HG02623 (cell line): ENCODE measurements at regions not wholly inside any gene's neighbourhood (a gene's known extent, or its start where the extent isn't known, plus 50 kb on each side); places are given as distances from the start of the nearest gene placed in this dataset.
"Not testable (repeated sequence)": the region's sequence is repeated elsewhere in the genome, so short reads cannot be mapped to it uniquely, and the experiment has no call there.

Experiments used
- ATAC-seq: cut with Tn5 transposase; IDR thresholded peaks from one replicate; pipeline ENCODE4 v1.9.1; 2021; ENCODE audit warnings: moderate library complexity; ENCODE audit not compliant: unreplicated experiment

- ATAC-seq, result no peak
Observed at GRCh38 chr5:26553079-26553478, 485.3 kb downstream of the CDH9 start.

GRCh38 chr5:26543987-26544386 lies 494.4 kb downstream of the CDH9 start:
- no peak for ATAC-seq

DNA sequence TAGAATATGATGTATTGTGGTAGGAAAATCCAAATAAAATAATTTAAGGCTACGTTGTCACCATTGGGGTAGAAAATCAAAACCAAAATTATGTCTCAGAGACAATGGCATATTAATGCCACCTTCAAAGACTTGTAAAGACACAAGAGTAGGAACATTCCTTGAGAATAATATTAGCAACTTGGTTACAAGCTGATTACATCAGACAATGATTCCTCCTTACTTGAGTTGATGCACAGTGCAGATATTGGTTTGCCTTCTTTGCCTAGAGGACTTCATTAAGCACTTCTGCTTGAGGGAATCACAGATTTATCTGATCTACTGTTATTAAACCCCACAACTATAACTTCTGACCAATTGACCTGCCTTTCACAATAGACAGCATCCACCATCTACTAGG lies 500.2 kb downstream of the CDH9 start:
- ATAC-seq, result no peak

DNA sequence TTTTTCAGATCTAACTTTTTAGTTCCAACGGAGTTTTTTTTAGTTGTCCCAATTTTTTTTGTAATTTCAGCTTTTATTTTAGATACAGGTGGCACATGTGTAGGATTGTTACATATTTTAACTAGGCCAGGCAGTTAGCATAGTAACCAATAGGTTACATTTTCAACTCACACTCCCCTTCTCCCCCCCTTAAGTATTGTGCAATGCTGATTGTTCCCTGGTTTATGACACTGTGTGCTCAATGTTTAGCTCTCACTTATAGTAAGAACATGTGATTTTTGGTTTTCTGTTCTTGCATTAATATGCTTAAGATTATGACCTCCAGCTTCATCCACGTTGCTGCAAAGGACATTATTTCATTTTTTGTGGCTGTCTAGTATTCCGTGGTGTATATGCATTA lies 503.2 kb downstream of the CDH9 start:
- ATAC-seq, result no peak

DNA sequence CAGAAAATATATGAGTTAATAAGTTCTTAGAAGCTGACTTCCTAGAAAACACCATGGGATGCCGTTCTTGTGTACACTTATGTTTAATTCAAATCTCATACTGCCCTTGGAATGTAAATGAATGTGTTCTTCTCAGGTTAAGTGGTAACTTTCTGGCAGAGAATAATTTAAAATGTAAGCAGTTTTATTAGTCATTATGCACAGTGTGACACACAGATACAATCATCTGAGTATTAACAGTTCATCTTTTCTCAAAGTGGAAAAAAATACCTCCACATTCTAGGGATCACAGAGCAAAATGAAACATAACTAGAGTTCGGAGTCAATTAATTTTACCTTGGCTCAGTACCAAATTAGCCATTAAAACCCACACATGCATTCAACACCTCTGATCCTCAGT lies 508.1 kb downstream of the CDH9 start:
- no peak for ATAC-seq

DNA sequence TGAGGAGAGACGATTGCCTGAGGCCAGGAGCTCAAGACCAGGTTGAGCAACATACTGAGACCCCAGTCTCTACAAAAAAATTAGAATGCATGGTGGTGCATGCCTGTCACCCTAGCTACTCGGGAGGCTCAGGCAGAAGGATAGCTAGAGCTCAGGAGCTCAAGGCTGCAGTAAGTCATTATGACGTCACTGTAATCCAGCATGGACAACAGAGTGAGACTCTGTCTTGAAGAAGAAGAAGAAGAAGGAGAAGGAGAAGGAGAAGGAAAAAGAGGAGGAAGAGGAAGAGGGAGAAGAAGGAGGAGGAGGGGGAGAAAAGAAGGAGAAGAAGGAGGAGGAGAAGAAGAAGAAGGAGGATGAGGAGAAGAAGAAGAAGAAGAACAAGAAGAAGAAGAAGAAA lies 519.1 kb downstream of the CDH9 start:
- no peak for ATAC-seq

- ATAC-seq, result no peak
Observed at GRCh38 chr5:26518065-26518464, 520.3 kb downstream of the CDH9 start.

- no peak for ATAC-seq
Observed at GRCh38 chr5:26498972-26499371, 539.4 kb downstream of the CDH9 start.

DNA sequence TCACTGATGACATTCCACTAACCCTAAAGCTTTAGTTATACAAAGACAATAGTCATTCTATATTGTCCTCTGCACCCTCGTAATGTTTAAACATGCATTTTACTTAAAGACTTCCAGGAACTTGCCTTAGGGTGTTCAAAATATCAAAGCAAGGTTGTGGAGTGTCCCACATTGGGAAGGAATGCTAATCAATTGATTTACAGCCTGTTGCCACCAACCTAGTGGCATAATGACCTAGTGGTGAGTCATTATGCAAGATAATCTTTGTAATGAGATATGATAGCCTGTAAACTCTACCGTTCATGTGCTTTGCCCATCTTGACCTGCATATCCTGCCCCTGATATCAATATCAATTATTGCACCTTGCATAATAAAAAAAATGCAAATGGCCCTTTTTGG lies 542.9 kb downstream of the CDH9 start:
- no peak for ATAC-seq

- ATAC-seq, result no peak
Observed at GRCh38 chr5:26492906-26493459, 545.4 kb downstream of the CDH9 start.

- no peak for ATAC-seq
Observed at GRCh38 chr5:26487553-26487952, 550.8 kb downstream of the CDH9 start.

GRCh38 chr5:26486631-26487030 lies 551.8 kb downstream of the CDH9 start:
- ATAC-seq, result no peak

- not testable (repeated sequence) for ATAC-seq
Observed at GRCh38 chr5:26485146-26485860, 553.1 kb downstream of the CDH9 start.

DNA sequence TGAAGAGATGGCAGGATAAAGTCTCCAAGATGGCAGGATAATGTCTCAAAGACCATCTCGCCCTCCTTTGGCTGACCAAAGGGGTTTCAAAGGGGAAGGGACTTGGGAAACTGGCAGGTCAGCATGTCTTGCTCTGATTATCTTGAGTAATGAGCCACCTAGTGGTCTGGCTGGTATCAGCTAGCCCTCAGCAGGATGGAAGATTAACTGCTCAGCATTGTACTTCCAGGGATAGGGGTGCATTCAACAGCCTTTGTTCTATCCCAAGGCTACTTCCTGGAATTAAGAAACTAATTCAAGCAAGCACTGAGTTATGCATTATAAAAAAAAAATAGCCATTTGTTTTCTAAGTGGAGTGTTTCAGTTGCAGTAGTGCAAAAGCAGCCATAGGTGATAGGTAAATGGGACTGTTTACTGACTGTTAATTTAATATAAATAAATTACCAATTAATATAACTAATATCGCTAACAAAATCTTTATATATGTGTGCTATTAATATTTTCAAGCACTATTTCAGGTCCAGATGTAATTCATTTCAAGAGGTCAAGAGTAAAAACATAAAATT lies 555.5 kb downstream of the CDH9 start:
- ATAC-seq, result peak; percentile 70

GRCh38 chr5:26482076-26482809 lies 556.1 kb downstream of the CDH9 start:
- no peak for ATAC-seq

GRCh38 chr5:26470439-26470838 lies 567.9 kb downstream of the CDH9 start:
- no peak for ATAC-seq

DNA sequence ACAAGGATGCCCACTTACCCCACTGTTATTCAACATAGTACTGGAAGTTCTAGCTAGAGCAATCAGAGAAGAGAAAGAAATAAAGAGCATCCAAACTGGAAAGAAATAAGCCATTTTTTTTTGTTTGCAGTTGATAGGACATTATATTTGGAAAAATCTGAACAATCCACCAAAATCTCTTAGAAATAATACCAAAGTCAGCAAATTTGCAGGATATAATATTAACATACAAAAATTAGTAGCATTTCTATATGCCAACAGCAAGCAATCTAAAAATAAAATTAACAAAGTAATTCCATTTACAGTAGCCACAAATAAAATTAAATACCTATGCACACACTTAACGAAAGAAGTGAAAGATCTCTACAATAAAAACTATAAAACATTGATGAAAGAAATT lies 599.3 kb downstream of the CDH9 start:
- no peak for ATAC-seq

GRCh38 chr5:26434688-26435087 lies 603.7 kb downstream of the CDH9 start:
- ATAC-seq, result no peak

DNA sequence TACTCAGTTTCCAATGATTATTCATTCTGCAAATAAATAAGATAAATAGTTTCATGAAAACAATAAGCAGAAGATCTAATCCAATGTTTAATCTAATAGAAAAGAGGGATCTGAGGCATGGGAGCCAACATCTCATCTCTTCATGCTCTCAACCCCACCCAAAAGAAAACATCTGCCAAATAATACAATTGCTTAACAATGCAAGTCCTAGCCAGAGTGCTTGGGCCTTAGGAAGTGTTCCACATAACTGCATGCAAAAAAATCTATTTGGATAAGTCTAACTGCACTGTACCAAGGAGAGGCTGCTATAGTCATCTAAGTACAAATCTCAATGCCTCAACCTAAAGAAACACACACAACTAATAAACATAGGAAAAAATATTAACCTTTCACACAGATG lies 606.0 kb downstream of the CDH9 start:
- no peak for ATAC-seq

DNA sequence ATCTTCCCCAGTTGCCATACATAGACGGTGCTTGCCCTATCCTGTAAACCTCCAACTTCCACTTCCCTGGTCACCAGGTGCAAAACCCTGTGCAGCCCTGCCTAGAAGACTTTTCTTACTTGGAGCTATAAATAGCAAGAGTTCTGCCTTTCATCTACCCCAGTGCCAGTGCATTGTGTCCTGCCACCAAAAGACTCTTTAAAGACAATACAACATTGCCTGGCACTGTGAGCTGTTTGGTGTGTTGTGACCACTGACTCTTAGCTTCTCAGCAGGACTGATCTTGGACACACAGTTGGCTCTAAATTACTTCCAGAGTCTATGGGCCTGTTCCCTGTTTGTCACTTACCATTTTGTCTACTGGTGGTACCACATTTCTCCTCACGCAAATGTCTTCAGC lies 608.1 kb downstream of the CDH9 start:
- no peak for ATAC-seq

DNA sequence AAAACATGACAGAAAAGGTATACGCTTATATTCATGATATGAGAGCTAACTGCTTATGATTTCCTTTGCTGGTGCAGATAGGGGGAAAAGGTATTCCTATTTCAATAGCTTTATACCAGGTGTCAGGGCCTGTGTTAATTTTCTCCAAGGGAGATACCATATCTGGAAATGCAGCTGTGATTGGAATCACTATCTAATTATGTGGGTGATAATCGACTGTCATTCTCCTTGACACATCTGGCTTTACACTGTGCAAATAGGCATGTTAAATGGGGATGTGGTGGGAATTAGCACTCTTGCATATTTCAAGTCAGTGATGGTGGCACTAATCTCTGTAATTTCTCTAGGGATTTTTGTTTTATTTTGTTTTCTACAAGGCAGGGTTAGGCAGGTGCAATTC lies 611.1 kb downstream of the CDH9 start:
- no peak for ATAC-seq

- no peak for ATAC-seq
Observed at GRCh38 chr5:26419987-26420386, 618.4 kb downstream of the CDH9 start.
